ENCODE measurements at regions not wholly inside any gene's neighbourhood (a gene's known extent, or its start where the extent isn't known, plus 50 kb on each side); places are given as distances from the start of the nearest gene placed in this dataset.

- no peak overlapping the region for H3K27ac ChIP-seq (ENCODE audit: insufficient read depth, low read length)
- no CpG with 5 or more reads among the region's 3 CpGs for WGBS, 2 experiments (ENCODE audit: extremely low coverage in 2 of 2, insufficient read length in 1 of 2)
- intact Hi-C loops (cut with micrococcal nuclease) (loop anchor here (5.0 kb wide), 1 partner anchor 218 kb away; no protein-coding TSS in a partner anchor), in situ Hi-C loops (cut with MboI; ENCODE audit: low sequenced_read_pairs) (no loop called here), dilution Hi-C loops (cut with HindIII; ENCODE audit: low sequenced_read_pairs, unreplicated experiment) (no loop called here)
- POLR2A ChIA-PET (ENCODE audit: unreplicated experiment) = no interaction called here
- BruUV-seq (replicated peaks) = no TSS peak
- no peak overlapping the region for H3K4ac ChIP-seq (ENCODE audit: low read depth, low read length)
- no peak for DNase-seq
- H4K91ac ChIP-seq (ENCODE audit: insufficient read depth, low read depth, low read length) = no peak overlapping the region
- H2BK5ac ChIP-seq (ENCODE audit: low read depth, low read length, poor library complexity, severe bottlenecking) = no peak overlapping the region
- H3K56ac ChIP-seq (ENCODE audit: extremely low read depth, insufficient read depth, low read length) = no peak overlapping the region
- CTCF ChIA-PET = no interaction called here
- H3K18ac ChIP-seq (ENCODE audit: low read depth, low read length) = no peak overlapping the region
- no peak overlapping the region for H2BK120ac ChIP-seq (ENCODE audit: low read depth, low read length)
- H2BK15ac ChIP-seq (ENCODE audit: low read depth, low read length) = no peak overlapping the region
- no peak overlapping the region for H3K9ac ChIP-seq (ENCODE audit: low read depth, low read length)
- no peaks in the 10 kb centered on the region for H3K27me3 ChIP-seq (ENCODE audit: control insufficient read depth, insufficient read depth, low read length)
- H3K9me3 ChIP-seq (ENCODE audit: control insufficient read depth, insufficient read depth, low read length) = peaks cover 2% of the 10 kb centered on the region
- no peaks in the 10 kb centered on the region for H3K9me1 ChIP-seq (ENCODE audit: insufficient read depth, low read length)
- H3K36me3 ChIP-seq (ENCODE audit: control insufficient read depth, insufficient read depth, low read length) = no peaks in the 10 kb centered on the region
- H4K20me1 ChIP-seq (ENCODE audit: insufficient read depth, low read length) = no peaks in the 10 kb centered on the region
- no peak overlapping the region for H2AK5ac ChIP-seq (ENCODE audit: low read depth, low read length)
- H2BK20ac ChIP-seq (ENCODE audit: low read depth, low read length) = no peak overlapping the region
- H3K23ac ChIP-seq (ENCODE audit: low read depth, low read length) = no peak overlapping the region
- no peak overlapping the region for H3K4me2 ChIP-seq (ENCODE audit: low read depth, low read length)
- no peak overlapping the region for H4K8ac ChIP-seq (ENCODE audit: low read depth in 2 of 2, low read length in 2 of 2)
- no peak overlapping the region for H4K5ac ChIP-seq (ENCODE audit: low read depth, low read length)
- H3K14ac ChIP-seq (replicated peaks; ENCODE audit: low read depth, low read length) = no peak overlapping the region
- H3K4me3 ChIP-seq (ENCODE audit: insufficient read depth, low read depth, low read length) = no peak overlapping the region
- ATAC-seq (ENCODE audit: low read depth) = no peak
- no peak for TF ChIP-seq CTCF (conservative IDR thresholded peaks at IDR 0.05; ENCODE audit: low read depth, low read length)
- no peak for TF ChIP-seq CHD1 (IDR thresholded peaks at IDR 0.05; ENCODE audit: low read depth, low read length)
- no peak for TF ChIP-seq FOS (IDR thresholded peaks at IDR 0.05; ENCODE audit: low read depth, low read length)
- TF ChIP-seq RCOR1 (IDR thresholded peaks at IDR 0.05; ENCODE audit: insufficient replicate concordance, low read length) = no peak
- TF ChIP-seq RFX5 (IDR thresholded peaks at IDR 0.05; ENCODE audit: low read depth, low read length) = no peak
- TF ChIP-seq BHLHE40 (IDR thresholded peaks at IDR 0.05; ENCODE audit: low read depth, low read length) = no peak
- no peak for TF ChIP-seq MAZ (IDR thresholded peaks at IDR 0.05; ENCODE audit: borderline replicate concordance, low read depth, low read length)
- TF ChIP-seq POLR2A (IDR thresholded peaks at IDR 0.05; ENCODE audit: low read depth, low read length) = no peak
- no peak for TF ChIP-seq ELK1 (IDR thresholded peaks at IDR 0.05; ENCODE audit: borderline replicate concordance, low read depth, low read length)
- TF ChIP-seq RAD21 (IDR thresholded peaks at IDR 0.05; ENCODE audit: low read length) = no peak
- TF ChIP-seq NFE2L2 (IDR thresholded peaks at IDR 0.05; ENCODE audit: low read depth, low read length) = no peak
- TF ChIP-seq SMC3 (IDR thresholded peaks at IDR 0.05; ENCODE audit: low read depth, low read length) = no peak
- TF ChIP-seq, protein P1, sequence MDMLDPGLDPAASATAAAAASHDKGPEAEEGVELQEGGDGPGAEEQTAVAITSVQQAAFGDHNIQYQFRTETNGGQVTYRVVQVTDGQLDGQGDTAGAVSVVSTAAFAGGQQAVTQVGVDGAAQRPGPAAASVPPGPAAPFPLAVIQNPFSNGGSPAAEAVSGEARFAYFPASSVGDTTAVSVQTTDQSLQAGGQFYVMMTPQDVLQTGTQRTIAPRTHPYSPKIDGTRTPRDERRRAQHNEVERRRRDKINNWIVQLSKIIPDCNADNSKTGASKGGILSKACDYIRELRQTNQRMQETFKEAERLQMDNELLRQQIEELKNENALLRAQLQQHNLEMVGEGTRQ (IDR thresholded peaks at IDR 0.05; ENCODE audit: low read depth, low read length) = no peak
- TF ChIP-seq CEBPB (IDR thresholded peaks at IDR 0.05; ENCODE audit: low read depth, low read length) = no peak
- no peak for TF ChIP-seq MXI1 (IDR thresholded peaks at IDR 0.05; ENCODE audit: borderline replicate concordance, low read depth, low read length)
- no peak for TF ChIP-seq MAFK (IDR thresholded peaks at IDR 0.05; ENCODE audit: low read depth, low read length)
- no peak overlapping the region for H2AK9ac ChIP-seq (replicated peaks; ENCODE audit: low read depth, low read length, poor library complexity)
- H2AFZ ChIP-seq (replicated peaks; ENCODE audit: low read length, poor library complexity) = no peak overlapping the region
- peaks cover 3% of the 10 kb centered on the region; the same call in 1 of the 2 replicates for H3K4me1 ChIP-seq (ENCODE audit: control insufficient read depth, insufficient read depth, low read length)
- no peaks in the 10 kb centered on the region for H3K79me1 ChIP-seq (ENCODE audit: low read depth in 1 of 2, low read length in 2 of 2)
Measured at GRCh38 chr4:11494232-11494631, 65.5 kb upstream of the HS3ST1 start.
